Right ventricle myocardium superior (tissue), 1 donor: ENCODE measurements at regions not wholly inside any gene's neighbourhood (a gene's known extent, or its start where the extent isn't known, plus 50 kb on each side); places are given as distances from the start of the nearest gene placed in this dataset.
"Not testable (repeated sequence)": the region's sequence is repeated elsewhere in the genome, so short reads cannot be mapped to it uniquely, and the experiment has no call there.

Experiments
- ATAC-seq: fragments of 200-7000 bp; cut with Tn5 transposase; one replicate; pipeline ENCODE4 v1.9.1; 2020; ENCODE audit warnings: mild to moderate bottlenecking; ENCODE audit not compliant: poor library complexity
- DNase-seq: peaks from one replicate; pipeline ENCODE4 v3.0.0-alpha.2; 2020
- intact Hi-C: fragments of 100-400 bp; cut with DNase I; formaldehyde crosslinking; loops from one replicate; pipeline ENCODE4 v1.11.2; 2022
- donor health status: DM: no; HTN: yes; CAD: no; lungs with severe emphysema.

DNA sequence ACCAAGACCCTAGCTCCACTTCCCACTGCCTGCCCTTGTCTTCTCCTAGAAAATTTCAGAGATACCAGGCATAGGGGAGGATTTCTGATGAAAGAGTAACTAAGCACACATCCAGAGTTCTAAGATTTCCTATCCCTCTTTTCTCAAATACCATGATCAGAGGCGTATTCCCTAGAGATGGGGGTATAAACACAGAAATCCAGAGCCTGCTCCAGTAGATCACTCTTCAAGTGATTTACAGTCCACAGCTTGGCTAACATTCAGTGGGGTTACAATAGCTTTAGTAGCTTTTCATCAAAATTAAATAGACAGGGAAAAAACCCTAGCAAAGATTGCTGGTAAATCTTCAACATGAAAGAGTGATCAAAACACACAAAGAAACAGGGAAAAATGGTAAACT lies 800.7 kb upstream of the GRM7 start:
- DNase-seq (no peak), ATAC-seq (no peak)
- intact Hi-C loops = no loop called here

DNA sequence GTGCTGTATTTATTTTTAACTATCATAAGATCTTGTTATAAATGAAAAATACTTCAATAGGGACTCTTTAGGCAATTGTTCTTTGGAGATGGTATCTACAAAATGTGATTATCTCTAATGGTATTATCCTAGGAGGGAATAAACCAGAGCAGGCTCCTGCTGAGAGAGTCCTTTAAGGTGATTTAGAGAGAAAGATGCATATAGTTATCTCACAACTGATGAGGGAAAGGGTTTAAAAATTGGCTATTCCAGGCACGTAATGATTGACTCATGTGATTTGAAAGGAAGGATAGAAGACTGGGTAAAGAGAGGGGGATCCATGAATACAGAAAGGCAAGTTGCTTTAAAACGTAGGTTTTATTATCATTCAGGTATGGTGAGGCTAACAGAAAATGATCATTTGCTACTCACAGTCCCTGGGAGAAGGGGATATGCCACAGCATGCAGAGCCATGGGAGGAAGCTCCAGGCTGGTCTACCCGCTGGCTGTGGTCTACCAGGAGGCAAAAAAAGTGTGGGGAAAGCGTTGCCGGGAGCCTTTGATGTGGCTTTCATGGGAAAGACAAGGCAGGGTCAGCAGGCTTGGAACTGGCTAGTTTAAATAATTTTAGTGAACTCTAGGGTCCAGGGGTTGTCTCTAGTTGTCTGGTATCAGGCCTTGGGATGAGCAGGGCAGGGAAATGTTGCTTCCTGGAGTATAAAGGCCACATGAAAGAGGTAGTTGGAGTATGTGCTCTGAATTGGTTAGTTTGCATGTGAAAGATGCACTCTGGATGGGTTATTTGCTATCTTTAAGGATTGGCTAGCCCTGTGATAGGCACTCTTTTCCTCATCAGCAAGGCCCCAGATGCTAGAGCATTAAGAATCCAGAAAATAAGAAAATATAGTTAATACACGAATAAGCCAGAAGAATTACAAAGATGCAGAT lies 798.4 kb upstream of the GRM7 start:
- intact Hi-C loops = no loop called here
- ATAC-seq (no peak), DNase-seq (no peak)

DNA sequence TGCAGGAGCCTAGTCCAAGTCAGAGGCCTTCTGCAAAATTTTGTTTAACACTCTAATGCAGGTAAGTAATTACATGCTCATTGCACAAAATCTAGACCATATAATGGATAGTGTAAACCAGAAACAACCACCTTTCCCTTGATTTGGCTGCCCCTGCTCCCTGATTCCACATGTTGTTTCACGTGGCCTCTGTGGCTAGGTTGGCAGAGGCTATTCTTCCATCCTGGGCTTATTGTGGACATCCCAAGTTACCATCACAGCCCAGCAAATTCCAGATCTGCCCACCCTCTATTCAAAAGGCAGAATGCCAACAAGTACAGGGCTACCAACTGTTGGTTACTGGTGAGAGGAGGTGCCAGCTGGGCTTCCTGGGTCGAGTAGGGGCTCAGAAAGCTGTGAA lies 794.5 kb upstream of the GRM7 start:
- intact Hi-C loops = no loop called here
- ATAC-seq (no peak), DNase-seq (no peak)

DNA sequence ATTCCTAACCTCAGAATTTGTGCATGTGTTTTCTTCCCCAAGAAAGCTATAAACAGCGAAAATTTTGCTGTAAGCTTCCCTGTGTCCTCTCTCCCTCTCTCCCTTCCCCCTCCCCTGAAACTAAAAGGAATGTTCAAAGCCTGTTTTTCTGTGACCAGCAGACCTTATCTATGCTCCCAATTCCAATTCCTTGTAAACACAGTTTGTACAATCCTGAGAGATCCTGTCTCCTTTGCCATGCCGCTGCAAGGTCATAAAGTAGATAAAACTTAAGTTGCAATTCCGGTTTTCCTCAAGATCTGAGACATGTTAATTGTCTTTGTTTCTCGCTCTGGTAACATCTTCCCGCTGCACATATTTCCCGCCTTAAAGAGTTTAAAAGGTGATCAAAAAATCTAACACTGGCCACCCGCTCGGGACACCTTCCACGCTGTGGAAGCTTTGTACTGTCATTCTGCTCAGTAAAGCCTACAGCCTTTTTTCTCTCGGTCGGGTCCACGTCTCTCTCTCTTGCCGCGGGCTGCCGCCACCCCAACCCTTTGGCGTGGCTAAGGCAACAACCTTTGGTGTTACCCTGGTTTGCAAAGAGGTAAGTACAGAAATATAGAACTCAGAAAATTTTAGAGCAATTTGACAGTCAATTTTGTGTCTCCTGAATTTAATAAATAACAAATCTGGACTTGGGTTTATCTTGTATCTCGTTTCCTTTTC lies 793.9 kb upstream of the GRM7 start:
- intact Hi-C loops, ATAC-seq: not testable (repeated sequence)

DNA sequence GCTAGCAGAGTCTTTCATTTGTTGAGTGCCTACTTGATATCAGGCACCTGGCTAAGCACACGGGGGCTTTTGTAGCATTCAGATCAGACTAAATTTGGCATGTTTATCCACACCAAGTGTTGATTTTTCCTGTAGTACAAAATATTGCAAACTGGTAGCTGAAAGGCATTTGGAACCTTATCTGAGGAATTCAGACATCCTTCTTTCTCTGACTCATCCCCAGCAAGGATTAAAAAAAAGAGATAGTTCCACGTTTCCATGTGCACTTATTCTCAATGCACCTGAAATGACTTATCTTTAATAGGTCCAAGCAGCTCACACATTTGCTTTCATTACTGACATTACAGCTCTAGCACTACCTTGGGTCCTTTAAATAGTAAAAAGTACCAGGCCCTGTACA lies 786.0 kb upstream of the GRM7 start:
- DNase-seq = no peak
- no peak for ATAC-seq
- intact Hi-C loops = no loop called here

More for the DNA sequence above, 793.9 kb upstream of the GRM7 start:
- DNase-seq = not testable (repeated sequence)

DNA sequence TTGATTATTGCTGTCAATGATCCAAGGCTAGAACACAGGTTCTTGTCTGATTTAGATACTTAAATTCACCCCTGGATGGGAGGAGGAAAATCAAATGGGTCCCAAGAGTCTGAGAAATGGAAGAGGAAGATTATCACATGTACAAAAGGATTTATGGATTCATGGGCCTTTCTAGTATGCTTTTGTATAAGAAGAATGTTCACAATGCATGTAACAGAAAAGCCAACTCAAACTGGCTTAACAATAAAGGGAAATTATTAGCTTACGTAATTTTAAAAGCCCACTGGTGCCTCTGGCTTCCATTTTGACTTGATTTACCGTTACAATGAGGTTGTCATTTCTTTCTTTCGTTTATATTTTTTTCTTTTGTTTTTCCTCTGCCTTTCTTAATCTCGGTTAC lies 782.5 kb upstream of the GRM7 start:
- intact Hi-C loops = no loop called here
- no peak for DNase-seq
- no peak for ATAC-seq

DNA sequence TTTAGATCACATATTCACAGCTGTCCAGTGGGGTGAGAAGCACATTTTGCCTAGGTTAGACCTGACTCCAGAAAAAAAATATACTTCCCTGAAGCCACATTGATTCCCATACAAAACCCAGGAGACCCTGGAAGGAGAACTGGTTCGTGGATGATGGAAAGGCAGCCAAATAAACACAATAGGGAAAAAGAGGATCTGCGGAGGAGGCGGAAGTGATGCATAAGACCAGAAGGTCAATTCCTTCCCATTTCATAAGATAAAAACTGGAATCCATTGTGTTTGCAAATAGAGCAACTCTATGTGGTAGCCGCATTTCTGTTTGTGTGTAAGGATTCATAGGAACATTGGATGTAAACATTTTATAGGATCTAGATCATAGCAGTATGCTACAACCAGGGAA lies 781.9 kb upstream of the GRM7 start:
- no peak for DNase-seq
- no peak for ATAC-seq
- intact Hi-C loops = no loop called here

DNA sequence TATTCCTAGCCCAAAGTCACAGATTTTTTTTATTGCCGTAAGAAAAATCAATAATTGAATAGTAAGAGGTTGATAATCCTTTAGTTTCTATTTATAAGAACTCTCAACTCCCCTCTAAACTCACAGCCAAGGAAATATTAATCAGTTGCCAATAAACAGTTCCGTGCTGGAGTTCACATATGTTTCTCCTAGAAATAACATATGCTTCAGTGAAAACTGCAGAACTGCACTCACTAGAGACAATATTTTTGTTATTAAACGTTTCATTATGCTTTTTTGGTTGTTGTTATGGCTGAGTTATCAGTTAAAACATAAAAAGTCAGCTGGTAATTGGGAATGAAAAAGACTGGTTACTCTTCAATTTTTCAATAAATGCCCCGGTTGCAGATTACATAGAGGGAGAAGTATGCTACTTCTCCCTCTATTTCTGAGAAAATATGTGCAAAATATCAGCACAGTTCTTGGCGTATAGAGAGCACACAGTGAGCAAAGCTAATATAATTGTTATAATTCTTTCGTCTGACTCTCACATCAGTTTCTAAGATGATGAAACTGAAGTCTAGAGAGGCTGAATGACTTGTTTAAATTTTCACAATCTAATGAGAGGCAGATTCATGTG lies 781.2 kb upstream of the GRM7 start:
- intact Hi-C loops = no loop called here
- DNase-seq (no peak), ATAC-seq (no peak)

DNA sequence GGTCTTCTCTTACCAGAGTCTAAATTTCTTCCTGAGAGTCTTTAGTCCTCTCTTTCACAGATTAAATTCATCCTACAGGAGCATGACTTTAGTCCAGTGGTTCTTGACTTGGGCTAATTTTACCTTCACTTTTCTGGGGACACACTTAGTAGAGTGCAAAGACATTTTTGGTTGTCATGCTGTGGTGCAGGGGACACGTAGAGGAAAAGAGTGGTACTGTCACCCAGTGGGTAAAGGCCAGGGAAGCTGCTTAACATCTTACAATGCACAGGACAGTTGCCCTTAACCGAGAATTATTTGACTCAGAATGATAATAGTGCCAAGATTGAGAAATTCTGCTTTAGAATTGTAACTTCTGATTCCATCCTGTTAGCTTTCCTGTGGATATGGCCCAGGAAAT lies 772.5 kb upstream of the GRM7 start:
- intact Hi-C loops = no loop called here
- no peak for ATAC-seq
- DNase-seq = no peak

DNA sequence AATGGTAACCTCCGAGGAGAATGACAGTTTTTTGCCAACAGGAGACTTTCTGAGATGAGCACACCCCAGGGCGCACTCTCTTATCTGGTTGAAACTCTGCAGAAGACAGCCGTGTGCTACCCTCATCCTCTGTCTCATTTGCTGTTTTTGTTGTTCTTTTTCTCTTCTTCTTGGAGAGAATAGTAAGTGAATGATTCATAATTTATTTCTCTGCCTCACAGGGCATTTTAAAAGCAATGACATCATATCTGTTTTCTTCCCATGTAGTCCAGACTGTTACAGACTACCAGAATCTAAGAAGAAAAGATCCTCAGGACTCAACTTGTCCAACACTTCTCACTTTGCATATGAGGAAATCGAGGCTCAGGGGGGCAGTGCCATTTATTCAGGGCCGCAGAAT lies 771.1 kb upstream of the GRM7 start:
- ATAC-seq (no peak), DNase-seq (no peak)
- intact Hi-C loops = no loop called here

DNA sequence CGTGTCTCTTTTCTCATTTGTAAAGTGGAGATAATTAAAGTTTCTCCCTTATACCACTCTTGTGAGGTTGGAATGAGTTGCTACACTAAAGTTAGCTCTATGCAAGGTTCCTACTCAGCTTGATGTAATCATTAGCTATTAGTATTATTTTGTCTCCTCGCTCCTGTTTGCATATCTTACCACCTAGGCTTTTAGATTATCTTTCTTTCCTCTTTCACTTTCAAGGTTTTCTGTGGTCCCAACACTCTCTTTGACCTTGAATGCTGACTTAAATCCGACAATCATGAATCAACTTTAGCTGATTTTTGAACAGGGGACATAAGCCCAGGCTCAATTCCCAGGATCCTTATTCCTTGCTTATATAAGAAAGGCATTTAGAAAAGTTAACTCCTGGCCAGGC lies 769.7 kb upstream of the GRM7 start:
- intact Hi-C loops = no loop called here
- ATAC-seq = no peak
- no peak for DNase-seq

DNA sequence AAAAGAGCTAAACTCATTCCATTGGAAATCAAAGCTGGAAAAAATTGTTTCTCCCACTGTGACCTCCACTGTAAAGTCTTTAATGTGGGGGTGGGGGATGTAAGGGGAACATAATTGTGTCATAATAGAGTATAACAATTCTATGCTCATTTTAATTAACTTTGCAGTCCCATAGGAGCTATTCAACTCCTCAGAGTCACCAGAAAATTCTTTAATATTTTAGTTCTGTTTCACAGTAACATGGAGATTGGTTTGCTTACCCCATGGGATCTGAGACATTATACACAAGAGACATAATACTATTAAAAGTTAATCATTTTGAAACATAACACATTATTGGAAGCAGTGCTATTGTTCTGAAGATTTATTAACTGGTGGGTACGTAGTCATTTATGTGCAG lies 765.9 kb upstream of the GRM7 start:
- ATAC-seq (no peak), DNase-seq (no peak)
- intact Hi-C loops = no loop called here

DNA sequence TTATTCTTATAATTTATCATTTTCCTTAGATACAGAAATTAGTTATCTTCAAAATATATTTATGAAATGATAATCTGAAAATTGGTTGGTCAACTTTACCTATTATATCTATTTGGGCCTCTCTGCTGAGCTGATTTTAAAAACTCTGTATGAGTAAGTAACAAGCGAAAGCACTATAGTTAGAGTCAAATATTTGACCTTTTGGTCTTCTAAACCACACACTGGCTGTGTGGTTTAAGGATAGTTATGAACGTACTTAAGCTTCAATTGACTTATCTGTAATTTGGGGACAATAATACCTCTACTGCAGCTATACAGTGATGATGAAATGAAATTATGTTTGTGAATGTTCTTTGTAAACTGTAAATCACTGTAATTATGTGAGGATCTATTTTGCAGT lies 763.9 kb upstream of the GRM7 start:
- DNase-seq (no peak), ATAC-seq (no peak)
- intact Hi-C loops = no loop called here

DNA sequence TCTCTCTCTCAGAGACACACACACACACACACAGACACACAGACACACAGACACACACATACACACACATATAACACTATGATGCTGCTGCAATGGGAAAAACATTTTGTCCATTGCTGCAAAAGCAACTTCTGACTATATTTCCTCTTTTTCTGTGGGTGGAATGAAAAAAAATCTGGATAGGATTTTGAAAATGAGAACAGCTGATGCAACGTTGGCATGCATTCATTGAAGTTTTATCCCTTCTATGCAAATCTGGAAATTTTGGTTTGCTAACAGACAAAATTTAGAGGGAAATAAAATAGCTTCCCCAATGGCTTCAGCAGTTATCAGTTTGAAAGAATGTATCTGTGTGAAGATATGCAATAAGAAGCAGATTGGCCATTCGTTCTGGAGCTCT lies 763.4 kb upstream of the GRM7 start:
- intact Hi-C loops = no loop called here
- ATAC-seq (no peak), DNase-seq (no peak)

DNA sequence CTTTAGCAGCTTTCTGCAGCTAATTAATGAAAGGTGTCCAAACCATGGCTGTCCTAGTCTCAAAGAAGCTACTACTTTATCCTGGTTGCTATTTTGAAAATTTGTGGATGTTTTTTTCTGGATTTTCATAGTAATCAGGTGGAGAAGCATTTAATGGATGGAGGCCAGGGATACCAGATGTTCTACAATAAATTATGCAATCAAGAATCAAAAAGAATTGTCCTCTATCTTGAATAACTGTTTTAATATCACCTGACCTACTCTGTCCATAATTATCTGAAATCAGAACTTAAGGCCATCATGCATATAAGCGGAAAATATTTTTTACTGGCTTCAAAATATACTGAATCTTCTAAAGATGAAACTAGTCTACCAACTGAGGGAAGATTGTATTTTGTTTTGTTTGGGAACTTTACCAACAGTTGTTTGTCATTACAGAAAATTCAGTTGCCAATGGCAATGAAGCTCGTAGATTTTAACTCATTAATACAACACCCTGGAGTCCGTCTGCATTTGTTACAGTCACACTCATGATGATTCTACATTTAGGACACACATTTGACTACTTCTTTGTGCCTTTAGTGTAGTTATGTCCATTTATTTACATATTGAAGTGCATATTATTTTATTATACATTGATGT lies 762.3 kb upstream of the GRM7 start:
- ATAC-seq = no peak
- intact Hi-C loops = no loop called here

DNA sequence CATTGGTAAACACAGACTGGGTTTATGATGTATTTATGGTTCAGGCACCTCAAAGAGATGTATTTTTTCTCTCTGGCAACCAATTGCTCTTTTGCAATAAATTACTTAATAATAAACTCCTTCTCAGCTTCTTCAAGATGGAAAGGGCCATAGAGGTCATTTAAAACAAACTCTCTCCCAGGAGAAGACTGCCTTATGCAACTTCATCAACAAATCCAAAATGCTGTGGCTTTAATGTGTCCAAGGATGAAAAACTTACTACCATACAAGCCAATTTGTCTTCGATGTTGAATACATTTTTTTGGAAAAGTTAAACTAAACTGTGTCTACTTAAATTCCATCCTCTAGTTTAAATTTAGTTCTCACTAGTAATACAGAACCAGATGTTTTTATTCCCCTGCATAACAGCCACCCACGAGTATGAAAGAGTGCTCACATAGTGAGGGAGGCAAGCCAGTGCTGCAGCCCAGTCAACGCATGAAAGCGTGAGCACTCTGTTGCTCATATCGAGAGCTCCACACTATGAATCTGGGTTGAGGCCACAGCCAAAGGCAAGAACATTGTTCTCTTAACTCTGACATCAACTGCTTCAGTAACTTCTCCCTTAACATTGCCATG lies 761.3 kb upstream of the GRM7 start:
- intact Hi-C loops = no loop called here
- DNase-seq (peak; percentile 34), ATAC-seq (peak; percentile 57)

More for the DNA sequence above, 762.3 kb upstream of the GRM7 start:
- no peak for DNase-seq

DNA sequence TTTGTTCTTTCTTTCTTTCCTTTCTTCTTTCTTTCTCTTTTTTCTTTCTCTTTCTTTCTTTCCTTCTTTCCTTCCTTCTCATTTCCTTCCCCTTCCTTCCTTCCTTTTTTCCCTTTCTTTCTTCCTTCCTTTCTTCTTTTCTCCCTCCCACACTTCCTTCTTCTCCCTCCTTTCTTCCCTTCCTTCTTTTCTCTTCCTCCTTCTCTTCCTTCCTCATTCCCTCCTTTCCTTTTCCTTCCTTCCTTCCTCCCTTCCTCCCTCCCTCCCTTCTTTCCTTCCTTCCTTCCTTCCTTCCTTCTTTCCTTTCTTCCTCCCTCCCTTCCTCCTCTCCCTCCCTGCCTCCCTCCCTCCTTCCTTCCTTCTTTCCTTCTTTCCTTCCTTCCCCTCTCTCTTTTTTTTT lies 755.7 kb upstream of the GRM7 start:
- DNase-seq (no peak), ATAC-seq (no peak)
- intact Hi-C loops = no loop called here

DNA sequence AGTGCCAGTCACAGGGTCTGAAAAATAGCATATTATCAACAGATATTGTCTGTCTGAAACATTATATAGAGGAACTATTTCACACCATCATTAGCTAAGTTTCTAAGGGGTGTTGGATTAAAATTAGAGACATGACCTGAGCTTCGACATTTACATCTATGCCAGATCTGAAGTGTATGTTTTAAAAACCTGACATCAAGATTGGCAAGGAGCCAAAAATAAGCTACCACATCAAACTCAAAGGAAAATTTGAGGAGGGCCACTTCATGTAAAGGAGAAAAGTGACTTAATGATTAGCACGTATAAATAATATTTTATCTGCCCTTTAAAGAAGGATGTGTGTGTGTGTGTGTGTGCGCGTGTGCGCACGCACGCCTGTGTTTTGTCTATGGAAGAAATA lies 752.0 kb upstream of the GRM7 start:
- no peak for ATAC-seq
- intact Hi-C loops = no loop called here
- no peak for DNase-seq

DNA sequence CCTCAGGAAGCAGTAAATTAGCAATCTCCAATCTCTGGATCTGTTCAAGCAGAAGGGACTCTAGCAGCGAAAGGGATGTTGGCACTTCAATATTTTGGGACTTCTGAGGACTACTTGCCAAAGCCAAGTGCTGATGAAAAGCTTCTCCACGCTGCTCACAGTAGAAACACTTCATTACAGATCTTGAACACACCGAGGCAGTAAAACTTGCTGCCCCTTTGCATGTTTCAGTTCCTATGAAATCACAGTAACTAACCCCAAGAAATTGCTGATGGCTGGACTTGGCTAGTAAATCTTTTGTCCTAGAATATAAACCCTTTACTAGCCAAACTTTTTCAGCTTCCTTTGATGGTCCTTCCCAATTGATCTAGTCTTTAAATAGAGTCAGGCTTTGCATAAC lies 750.5 kb upstream of the GRM7 start:
- DNase-seq (no peak), ATAC-seq (no peak)
- intact Hi-C loops = no loop called here
